Activated CD4-positive, alpha-beta T cell treated with anti-CD3 and anti-CD28 coated beads for 1 hour (primary cell): ENCODE measurements at regions not wholly inside any gene's neighbourhood (a gene's known extent, or its start where the extent isn't known, plus 50 kb on each side); places are given as distances from the start of the nearest gene placed in this dataset.
"Not testable (repeated sequence)": the region's sequence is repeated elsewhere in the genome, so short reads cannot be mapped to it uniquely, and the experiment has no call there.

Source experiments
- DNase-seq: peaks from one replicate; pipeline ENCODE4 v3.0.0-alpha.2; 2020

DNA sequence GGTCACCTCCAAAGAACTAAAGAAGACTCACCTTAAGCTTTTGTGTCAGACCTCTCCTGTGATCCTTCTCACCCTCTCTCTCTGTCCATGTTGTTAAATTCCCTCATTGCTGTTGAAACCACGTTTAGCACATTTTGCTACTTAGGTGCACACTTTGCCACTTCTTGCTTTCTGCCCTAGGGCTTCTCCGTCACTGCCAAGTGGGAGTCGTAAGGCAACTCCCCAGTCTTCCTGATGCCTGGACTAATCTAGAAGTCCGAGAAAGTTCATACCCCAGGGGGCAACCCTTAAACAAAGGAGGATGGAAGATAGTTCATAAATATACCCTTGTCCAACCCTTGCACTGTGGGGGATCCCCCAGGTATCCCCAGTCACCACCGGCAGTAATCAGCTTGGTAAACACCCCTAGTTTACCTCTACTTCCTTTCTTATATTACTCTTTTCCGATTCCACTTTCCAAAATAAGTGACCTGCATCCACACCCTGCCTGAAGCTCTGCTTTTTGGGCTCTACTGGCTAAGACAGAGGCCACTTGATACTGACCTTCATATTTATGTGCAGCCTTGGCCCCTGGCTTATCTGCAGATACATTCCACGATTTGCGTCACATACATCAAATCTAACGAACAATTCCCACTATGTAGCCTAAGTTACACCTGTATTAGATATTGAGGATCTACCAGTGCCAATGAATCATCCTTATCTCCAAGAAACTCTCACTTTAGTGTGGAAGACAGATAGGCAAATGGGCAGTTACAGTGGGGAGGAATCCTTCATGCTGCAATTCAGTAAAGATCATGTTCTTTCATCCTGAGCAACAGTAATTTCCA is 776.2 kb downstream of the RNF144A start:
- DNase-seq, result no peak

DNA sequence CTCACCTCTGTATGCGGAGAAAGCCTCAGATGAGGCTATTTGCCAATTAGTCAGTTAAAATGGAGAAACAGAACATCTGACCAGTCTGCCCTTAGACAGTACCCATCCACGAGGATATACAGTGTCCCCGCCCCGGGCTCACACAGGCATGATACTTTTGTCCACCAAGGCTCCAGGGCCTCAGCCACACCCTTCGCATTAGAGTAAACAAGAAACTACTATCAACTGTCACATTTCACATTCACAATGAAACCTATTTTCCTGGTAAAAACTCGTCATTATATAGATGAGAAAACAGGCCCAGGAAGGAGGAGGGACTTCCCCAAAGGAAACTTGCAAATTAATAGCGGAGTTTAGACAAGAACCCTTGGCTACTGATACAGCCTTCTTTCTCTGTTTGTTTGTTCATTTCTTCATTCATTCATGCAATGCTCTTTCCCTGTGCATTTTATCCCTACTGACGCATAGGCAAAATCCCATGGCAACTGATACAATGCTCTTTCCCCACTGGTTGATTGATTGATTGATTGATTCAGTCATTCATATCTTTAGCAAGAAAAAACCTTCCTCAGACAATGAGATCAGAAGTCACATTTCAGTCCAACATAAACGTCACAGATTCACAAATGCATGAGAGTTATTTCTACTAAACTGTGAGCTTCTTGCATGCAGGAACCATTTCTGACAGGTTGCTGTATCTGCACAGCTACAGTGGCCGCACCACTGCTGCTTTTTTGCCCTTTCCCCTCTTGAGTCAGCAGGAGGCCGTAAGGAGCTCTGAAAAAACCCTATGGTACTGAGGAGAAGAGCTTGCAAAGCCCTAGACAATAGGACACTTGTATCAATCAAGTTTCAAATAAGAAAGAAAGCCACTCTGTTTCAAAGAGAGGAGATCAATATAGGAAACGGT is 777.1 kb downstream of the RNF144A start:
- DNase-seq, result no peak

DNA sequence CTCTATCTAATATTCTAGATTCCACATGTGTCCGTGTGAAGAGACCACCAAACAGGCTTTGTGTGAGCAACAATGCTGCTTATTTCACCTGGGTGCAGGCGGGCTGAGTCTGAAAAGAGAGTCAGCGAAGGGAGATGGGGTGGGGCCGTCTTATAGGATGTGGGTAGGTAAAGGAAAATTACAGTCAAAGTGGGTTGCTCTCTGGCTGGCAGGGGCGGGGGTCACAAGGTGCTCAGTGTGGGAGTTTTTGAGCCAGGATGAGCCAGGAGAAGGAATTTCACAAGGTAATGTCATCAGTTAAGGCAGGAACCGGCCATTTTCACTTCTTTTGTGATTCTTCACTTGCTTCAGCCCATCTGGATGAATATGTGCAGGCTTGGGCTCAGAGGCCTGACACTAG is 779.3 kb downstream of the RNF144A start:
- DNase-seq, result not testable (repeated sequence)

DNA sequence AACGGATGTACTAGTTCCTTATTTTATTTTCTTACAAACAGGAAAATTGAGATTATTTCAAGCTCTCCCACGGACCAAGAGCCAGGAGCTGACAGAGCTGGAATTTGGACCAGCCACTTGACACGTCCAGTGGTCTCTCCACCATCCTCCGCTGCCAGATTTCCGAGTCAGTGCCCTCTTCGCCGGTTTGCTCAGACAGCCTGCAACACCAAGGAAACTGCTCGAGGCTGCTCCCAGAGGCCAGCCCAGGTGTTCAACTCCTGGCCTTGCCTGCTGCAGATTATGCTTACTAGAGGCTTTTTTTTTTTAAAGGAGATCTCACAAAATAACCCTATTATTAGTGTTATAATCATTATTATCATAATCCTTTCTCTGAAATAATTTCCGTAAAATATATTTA is 779.8 kb downstream of the RNF144A start:
- no peak for DNase-seq

DNA sequence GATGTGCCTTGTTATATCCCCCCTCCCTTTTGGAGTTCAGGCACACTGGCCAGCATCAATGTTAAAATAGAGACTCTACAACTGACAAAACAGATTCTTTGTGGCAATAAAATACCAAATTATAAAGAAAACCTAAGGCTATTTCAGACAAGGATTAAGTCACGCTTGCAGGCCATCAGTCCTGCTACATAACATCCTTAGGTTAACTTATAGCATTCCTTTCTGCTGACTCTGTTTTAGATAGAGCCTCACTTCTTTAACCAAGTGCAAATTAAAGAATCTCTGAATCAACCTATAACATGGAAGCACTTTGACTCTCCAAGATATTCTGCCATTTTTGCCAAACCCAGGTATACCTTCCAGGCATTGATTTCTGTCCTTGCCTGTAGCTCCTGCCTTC is 784.6 kb downstream of the RNF144A start:
- DNase-seq, result no peak

DNA sequence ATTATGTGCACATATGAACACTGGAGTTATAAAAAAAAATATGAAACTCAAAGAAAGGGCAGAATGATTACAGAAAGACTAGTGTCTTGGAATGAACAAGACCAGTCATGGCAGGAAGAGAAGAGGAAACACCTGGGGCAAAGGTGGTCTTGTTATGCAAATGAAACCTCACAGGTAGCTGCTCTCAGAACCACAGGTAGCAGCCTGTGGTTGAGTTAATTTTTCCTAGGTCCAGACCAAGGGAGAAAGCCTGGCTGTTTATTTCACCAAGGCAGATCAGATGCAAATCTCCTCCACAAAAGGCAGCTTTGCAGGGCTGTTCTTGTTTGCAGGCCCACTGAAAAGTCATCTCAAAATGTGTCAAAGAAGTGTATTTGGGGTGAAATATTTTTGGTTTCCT is 785.8 kb downstream of the RNF144A start:
- DNase-seq, result no peak

DNA sequence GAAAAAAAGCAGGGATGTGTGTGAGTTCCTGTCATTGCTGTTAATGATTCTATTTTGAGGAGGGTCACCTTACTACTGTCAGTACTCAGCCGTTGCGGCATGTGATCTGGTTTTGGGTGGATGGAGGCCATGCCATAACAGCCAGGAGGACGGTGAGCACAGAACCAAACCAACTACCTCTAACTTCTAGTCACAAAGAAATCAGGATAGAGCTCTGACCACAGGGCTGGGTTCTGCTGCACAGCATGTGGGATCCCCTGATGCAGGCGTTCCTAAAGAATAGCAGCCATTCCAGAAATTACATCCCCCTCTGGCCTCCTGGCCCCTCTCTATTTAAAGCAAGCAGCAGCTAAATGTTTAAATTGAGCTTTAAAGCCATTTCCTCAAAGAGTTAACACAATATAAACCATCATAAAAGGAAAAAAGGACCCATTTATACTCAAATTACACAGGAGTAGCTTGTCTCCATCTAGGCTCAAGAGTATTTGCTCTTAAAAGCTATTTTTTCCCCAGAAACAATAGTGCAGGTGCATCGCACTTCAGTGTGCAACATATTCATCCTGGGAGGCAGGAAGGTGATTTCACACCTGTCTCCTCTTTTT is 786.4 kb downstream of the RNF144A start:
- DNase-seq, result no peak

DNA sequence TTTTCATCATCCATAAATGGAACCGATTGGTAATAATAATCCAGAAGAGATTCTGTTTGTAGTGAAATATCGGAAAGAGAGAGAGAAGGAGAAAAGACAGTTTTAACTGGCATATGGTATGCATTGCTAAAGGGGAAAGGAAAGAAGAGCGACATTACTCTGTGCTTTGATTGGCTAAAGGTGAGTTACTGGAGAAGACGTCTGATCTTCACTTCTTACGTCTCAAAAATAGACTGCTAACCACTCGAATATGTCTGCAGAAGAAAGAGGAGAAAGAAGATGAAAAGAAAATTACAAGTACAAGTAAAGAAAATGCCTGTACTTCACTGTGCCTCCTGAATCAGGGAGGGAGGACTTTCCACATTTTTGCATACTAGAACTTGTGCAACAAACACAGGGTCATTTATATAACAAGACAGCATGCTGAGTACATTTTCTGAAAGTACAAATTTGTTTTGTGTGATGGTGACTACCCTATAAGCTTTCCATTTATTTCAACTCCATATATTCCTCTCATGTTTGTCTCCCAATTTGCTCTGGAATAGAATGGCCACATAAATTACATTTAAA is 787.2 kb downstream of the RNF144A start:
- DNase-seq, result no peak

DNA sequence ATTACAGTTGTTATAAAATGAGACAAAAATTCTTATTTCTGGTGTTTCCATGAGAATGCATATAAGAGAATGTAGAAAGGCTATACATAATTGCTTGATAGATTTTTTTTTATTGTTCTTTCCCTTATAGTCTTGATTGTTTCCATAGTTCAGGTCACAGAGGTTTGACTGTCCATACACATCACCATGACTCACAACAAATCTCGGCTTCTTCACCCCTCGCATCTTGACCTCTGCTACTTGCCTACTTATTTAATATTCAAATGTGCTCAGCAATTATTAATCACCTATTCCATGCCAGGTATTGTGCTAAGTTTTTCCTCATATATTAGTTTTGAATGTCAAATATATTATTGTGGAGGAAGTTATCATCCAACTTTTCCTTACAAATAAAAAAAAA is 789.6 kb downstream of the RNF144A start:
- DNase-seq, result no peak

DNA sequence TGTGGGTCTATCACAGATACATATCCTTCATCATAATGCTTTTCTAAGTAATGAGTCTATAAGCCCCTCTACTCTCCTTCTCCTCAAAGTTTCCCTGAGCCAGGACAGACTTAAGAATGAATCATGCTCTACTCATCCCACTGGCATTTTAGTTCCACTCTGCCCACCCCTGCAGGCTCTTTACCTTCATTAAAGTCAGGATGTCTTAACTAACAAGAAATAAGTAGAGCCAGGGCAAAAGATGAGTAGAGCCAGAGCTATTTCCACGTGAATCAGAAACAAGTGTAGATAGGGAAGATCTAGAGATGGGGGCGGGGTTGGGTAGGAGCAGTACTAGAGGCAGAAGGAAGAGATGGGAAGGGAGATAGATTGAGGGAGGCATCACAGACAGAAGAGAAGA is 790.5 kb downstream of the RNF144A start:
- DNase-seq, result no peak

DNA sequence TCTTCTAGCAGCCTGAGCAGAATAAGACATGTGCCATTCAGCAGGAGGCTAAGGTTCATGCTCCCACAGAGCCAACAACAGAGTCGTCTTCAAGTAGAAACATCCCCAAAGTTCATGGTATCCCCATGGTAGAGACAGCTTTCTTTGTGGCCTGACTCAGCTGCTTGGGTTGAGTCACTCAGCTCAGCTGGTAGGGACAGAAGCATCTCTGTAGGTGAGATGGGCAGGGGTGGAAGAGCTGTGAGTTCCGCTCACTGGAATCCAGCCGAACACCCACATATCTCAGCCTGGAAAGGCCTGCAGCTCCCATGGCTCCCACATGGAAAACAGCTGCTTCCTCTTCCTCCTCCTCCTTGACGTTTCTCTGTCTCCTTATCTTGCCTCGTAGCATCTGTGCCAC is 792.7 kb downstream of the RNF144A start:
- no peak for DNase-seq

DNA sequence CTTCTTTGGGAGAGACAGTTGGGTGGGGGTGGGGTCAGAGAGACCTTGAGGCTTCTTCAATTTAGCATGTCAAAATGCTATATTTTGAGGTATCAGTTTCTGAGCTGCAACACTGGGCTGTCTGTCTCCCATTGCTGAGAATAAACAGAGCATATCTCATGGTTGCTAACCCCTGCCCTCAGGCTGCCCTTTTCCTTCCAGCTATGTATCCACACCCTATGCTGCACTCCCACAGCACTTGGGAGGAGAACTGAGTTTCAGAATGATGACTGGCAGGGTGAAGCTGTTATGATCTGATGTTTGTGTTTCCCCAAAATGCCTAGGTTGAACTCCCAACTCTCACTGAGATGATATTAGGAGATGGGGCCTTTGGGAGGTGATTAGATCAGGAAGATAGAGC is 794.0 kb downstream of the RNF144A start:
- DNase-seq, result no peak

DNA sequence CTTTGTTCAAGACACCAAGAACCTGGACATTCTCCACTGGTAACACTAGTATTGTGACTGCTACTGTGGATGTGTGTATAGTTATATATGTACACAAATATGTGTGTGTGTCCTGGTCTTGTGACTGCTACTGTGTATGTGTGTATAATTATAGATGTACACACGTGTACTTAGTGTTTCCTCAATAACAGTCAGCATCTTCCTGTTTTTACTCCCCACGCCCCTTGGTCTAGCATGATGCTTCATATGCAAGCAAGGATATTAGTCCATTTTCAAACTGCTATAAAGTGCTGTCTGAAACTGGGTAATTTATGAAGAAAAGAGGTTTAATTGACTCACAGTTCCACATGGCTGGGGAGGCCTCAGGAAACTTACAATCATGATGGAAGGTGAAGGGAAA is 802.7 kb downstream of the RNF144A start:
- DNase-seq, result no peak

DNA sequence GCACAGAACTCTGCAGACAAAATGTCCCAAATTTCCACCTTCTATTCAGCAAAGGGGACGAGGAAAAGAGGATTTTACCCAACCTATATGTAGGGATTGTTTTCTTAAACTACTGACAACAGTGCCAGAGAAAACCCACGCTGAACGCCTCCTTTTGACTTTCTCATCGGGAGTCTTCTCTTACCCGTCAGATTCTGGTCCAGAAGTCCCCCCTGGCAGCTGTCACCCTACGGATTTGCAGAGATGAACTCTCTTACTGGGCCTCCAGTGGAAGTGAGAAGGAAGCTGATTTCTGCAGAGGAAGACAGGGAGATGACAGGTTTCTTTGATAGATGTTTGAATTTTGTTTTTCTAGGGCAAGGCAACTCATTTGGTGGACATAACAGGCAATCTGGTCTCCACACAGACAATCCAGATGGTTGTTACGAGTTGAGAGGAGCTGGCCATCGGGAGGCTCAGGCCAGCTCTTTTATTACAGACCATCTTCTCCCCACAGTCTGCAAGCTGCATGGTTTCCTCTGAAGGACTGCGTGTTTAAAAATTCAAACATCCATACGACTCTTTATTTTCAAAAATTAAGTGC is 804.3 kb downstream of the RNF144A start:
- DNase-seq, result no peak

DNA sequence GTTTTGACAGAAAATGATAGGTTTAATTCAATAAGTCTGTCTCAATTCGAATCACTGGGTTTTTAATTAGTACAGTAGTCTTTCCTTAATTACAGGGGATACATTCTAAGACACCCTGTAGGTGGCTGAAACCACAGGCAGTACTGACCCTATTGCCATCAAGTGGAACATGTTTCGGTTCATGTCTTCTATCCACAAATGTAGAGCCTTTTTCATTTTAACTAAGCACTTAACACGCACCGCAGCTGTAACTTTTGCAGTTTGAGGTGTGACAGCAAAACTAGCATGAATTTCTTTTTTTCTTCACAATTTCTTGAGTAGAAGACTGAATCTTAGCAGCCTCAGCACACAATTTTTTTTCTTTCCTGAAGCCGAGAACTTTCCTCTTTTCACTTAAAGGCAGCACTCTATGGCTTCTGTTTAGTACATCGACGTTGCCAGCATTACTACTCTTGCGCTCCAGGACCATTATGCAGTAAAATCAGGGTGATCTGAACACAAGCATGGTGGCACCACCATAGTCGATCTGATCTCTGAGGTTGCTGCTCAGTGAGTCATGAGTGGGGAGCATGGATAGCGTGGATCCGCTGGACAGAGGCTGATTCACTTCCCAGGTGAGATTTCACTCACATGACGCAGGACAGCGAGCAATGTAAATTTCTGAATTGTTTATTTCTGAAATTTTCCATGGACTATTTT is 805.1 kb downstream of the RNF144A start:
- no peak for DNase-seq

DNA sequence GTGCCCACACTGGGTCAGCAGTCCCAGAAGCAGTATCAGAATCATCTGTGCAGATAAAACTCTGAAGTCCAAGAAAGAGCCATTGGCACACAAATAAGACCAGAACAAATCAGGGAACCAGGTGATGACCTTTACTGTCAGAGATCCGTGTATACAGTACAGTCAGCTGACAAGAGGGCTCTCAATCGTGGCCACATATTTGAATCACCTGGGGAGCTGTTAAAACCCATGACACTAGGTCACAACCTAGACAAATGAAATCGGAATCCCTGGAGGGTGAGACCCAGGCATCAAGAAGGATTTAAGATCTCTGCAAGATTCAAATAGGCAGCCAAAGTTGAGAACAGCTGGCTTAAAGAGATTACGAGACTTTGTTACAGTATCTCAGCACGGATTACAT is 807.1 kb downstream of the RNF144A start:
- no peak for DNase-seq

DNA sequence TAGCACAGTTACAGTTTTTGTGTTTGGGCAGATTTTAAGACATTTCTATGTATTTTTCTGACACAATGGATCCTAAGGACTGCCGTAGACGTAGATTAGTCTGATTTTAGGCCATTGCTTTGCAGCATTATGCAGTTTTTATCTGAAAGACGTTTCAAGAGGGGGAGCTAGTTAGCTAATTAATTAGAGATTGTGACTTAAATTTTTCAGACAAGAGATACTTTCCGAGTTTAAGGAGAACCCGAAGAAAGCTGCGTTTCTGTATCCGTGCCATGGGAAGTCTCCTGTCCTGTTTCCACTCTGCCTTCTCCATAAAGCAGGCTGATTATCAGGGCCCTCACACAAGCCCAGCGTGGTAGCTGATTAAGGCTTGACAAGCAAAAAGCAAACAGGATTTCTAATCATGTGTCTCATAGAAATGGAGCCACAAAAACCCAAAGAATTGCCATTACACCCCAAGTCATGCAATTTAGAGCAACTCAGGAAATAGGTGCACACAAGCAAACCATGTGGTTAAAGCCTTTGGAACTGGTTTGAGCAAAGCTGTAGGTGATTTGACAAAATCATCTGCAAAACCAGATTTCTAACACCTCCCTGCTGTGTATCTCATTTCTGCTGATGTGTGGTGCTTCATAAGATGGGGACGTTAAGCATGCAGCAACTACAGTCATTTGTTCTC is 808.1 kb downstream of the RNF144A start:
- no peak for DNase-seq

DNA sequence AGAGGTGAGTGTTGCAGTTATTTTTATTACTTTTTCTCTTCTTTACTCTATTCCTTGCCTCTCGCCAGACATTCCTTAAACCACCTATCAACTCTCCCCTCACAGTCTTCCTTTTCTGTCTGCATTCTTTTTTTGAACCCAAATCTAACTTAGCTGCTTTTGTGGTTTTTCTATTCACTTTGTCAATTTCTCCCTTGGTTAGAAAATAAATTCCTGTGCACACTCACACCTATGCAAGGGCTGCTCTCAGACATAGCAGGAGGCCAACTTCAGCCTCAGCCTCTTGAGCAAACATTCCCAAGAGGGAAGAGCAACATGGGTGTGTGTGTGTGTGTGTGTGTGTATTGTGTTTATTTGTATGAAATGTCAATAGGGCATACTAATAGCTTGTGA is 808.6 kb downstream of the RNF144A start:
- no peak for DNase-seq

DNA sequence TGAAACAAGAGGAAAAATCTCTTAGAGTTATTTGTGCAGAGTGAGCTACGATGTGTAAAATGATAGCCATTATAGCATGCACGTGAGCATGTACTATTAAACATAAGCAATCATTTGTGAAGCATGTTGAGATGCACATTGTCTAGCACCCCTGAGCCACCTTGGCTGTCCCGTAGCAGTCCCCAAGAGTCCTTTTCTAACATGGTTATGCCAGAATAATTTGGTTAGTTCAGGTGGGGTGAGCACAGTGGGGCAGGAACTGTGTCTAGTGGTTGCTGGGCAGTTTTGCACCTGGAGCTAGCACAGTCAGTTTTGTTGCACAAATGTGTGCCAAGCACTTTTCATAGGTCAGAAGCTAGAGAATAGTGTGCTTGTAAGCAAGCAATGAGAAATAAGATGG is 809.8 kb downstream of the RNF144A start:
- DNase-seq, result no peak

DNA sequence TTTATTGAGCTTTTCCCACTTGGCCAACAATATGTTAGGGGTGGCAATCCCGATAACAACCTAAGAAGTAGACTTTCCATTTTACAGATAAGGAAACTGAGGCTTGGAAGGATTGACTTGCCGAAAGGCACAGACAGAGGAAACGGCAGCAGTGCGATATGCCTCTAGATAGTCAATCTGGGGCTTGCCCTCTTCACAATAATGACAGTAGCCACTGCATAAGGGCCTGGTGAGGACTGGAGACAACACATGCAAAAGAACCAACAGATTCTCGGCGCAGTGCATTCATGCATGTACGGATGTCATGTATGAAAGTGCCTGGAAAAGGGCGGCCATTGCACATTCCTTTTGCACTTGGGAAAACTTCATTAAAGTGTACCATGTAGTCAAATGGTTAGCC is 811.2 kb downstream of the RNF144A start:
- DNase-seq, result no peak

DNA sequence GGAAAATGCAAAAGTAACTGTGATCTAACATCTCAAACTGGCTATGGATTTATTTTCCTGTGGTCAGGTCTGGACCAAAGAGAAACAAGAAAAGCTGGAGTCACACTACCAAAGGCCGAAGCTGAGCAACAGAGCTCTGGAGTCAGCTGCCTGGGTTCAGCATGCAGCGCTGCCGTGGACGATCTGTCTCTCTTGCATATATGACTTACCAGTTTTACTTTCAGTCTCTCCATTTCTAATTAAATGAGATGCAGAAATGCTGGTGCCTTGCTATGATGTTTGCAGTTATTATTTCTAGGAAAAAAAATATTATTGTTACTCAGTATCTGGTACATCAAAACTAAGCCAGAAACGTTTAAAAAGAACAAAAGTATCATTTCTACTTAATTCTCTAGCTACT is 813.2 kb downstream of the RNF144A start:
- DNase-seq, result no peak

DNA sequence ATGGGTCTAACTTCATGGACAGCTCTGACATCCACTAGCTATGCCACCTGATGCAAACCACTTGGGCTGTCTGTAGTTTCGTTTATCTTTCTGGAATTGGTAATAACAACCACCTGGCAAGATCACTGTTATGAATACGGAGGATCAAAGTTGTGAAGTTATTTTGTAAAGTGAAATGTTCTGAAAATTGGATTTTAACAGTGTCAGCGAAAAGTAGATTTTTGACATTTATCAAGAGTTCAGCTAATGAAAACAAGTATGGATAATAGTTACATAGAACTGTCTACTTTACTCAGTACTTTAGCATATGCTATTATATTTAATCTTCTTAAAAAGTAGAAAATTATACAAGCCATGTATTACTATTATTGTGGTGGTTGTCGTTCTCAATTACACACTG is 813.8 kb downstream of the RNF144A start:
- DNase-seq, result no peak
